ENCODE measurements at regions not wholly inside any gene's neighbourhood (a gene's known extent, or its start where the extent isn't known, plus 50 kb on each side); places are given as distances from the start of the nearest gene placed in this dataset.

DNA sequence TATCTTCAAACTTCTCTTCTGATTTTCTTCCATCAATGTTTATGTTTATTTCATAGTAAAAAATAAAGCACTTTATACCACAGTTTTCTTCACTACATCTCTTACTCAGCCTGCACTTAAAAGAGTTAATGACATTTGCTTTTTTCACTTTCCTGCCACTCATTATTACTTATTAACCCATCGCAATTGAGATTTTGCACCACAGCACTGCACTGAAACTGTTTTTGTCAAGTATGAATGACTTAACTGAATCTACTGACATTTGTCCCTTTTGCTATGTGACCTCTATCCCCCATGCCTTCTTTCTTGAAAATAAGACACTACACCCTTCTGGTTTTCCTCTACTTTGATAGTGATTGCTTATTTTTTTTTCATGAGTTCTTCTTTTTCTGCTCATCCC is 739.7 kb upstream of the DPPA4 start:
- TF ChIP-seq EP300 (IDR thresholded peaks at IDR 0.05; ENCODE audit: borderline replicate concordance) (no peak), TAF1 (IDR thresholded peaks at IDR 0.05; ENCODE audit: low read depth) (no peak), YY1 (IDR thresholded peaks at IDR 0.05; ENCODE audit: low read depth) (no peak), RAD21 (IDR thresholded peaks at IDR 0.05; ENCODE audit: low read depth) (no peak), FOXM1 (IDR thresholded peaks at IDR 0.05; ENCODE audit: borderline replicate concordance, low read depth) (no peak), TCF12 (IDR thresholded peaks at IDR 0.05; ENCODE audit: low read depth) (no peak), MAX (IDR thresholded peaks at IDR 0.05) (no peak), CREB1 (IDR thresholded peaks at IDR 0.05; ENCODE audit: low read depth) (no peak)
- TF ChIP-seq, protein P1, sequence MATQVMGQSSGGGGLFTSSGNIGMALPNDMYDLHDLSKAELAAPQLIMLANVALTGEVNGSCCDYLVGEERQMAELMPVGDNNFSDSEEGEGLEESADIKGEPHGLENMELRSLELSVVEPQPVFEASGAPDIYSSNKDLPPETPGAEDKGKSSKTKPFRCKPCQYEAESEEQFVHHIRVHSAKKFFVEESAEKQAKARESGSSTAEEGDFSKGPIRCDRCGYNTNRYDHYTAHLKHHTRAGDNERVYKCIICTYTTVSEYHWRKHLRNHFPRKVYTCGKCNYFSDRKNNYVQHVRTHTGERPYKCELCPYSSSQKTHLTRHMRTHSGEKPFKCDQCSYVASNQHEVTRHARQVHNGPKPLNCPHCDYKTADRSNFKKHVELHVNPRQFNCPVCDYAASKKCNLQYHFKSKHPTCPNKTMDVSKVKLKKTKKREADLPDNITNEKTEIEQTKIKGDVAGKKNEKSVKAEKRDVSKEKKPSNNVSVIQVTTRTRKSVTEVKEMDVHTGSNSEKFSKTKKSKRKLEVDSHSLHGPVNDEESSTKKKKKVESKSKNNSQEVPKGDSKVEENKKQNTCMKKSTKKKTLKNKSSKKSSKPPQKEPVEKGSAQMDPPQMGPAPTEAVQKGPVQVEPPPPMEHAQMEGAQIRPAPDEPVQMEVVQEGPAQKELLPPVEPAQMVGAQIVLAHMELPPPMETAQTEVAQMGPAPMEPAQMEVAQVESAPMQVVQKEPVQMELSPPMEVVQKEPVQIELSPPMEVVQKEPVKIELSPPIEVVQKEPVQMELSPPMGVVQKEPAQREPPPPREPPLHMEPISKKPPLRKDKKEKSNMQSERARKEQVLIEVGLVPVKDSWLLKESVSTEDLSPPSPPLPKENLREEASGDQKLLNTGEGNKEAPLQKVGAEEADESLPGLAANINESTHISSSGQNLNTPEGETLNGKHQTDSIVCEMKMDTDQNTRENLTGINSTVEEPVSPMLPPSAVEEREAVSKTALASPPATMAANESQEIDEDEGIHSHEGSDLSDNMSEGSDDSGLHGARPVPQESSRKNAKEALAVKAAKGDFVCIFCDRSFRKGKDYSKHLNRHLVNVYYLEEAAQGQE (IDR thresholded peaks at IDR 0.05; ENCODE audit: low read depth), result no peak

All from Ishikawa (cell line).